NCI-H2081 treated with DMSO at 0.1 percent for 48 hours (cell line): ENCODE measurements at regions not wholly inside any gene's neighbourhood (a gene's known extent, or its start where the extent isn't known, plus 50 kb on each side); places are given as distances from the start of the nearest gene placed in this dataset.

ENCODE experiments used
- DNase-seq: peaks from one replicate; lab custom pipeline; 2025; lab: John Stamatoyannopoulos, UW

DNA sequence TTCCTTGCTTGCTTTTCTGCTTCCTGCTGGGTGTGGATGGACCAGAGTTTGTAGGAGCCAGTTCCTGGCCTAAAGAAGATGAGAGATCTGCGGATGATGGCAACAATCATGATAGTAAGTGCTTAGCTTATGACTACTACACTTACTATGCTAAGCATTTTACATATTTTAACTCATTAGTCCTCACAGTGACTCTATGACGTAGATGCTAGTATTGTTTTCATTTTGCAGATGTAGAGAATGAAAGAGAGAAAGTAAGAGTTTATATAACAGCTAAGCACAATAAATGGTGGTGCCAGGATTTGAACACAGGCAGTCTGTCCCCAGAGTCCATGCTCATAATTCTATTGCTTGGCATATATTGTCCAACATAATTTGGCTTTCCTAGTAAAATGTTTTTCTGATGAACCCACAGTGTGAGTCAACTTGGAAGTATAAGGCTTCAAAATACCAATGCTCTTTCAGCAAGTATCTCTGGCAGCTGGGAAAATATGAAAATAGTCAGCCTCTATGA is 363.2 kb upstream of the DDHD1 start:
- no peak for DNase-seq

GRCh38 chr14:53515276-53515675 is 362.2 kb upstream of the DDHD1 start:
- DNase-seq = no peak

DNA sequence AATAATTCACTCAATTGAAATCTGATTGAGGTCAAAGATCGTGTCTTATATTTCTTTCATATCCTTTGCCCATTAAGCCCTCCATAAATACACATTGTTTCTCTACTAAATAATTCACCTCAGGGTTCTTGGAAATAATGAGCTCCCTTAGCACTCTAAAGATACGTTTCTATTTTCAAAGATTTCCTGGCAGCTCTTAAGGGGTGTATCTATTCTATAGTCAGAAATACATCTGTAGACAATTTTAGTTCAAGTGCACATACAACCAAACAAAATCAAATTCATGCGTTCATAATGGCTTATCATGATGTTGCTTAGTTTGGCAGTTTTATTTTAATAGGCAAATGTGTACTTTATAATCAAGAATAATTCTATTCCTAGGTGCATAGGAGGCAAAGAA is 361.1 kb upstream of the DDHD1 start:
- no peak for DNase-seq

GRCh38 chr14:53510281-53510912 is 357.3 kb upstream of the DDHD1 start:
- no peak for DNase-seq

- DNase-seq = no peak
These were observed 356.4 kb upstream of the DDHD1 start for GRCh38 chr14:53509276-53510244.

DNA sequence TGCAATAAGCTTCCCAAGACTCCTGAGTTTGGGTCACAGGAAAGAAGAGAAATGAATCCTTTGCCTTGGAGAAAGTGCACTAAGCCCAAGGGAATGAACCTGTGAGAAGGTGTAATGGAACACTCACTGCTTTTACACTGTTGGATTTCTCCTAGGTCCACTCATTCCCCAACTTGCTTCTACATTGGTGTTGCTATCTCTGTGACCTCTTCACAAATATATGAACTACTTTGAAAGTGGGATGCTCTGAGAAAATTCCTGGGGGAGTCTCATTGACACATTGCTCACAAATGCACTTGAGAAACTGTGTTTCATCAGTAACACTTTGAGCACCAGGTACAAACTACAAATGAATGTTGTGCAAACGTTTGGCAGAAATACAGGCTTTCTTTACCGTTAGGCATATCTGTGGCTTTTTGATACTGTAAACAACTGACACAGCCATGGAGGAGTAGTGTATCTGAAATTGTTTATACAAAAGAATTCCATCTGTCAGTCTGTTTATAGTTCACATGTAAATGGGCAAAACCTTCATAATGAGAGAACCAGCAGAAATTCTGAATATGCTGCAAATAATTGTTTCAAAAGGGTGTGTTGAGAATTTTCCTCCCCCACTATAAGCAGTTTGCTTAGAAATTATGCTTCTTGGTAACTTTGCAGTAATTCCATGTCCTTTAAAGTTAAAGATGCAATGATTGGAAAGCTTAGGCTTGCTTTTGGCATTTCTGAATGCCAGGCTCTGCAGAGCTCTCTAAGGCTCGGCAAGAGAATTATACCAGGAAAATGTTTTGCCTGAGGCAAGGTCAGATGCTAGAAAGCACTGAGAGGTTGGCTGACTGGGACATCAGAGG is 348.5 kb upstream of the DDHD1 start:
- no peak for DNase-seq

GRCh38 chr14:53500191-53500590 is 347.1 kb upstream of the DDHD1 start:
- DNase-seq = no peak

DNA sequence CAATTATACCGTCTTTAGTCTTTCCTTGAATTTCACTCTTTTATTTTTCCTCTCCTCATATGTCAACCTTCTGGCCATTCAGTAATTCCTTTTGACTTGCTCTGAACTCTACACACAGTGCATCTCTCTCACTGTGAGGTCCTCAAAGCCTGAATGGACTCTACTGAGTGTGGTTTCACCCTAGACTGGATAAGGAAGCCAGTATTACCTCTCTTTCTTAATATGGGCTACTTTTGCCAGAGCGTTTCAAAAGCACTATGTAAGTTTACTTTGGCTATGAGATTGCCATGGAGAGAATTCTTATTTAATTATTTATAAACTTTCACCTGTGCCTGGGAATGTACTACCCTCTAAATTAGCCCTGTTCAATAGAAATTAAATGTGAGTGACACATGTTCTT is 343.5 kb upstream of the DDHD1 start:
- DNase-seq = no peak

GRCh38 chr14:53495846-53496343 is 342.8 kb upstream of the DDHD1 start:
- DNase-seq = no peak

DNA sequence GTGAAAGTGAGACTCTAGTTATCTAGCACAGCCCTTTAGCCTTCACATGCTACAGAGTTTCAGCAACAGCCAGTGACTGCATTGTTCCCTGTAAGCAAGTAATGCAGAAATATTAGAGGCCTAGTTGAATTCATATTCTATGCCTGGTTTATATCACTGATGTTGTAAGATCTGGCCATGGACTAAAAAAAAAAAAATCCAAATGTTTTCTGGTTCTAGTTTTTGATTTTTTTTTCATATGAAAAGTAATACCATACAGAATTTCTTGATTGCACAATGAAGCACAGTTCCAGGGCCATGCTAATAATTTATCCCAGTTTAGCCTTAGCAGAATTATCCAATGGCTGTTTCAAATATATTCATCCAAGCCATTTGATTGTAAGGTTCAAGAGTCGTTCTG is 341.5 kb upstream of the DDHD1 start:
- no peak for DNase-seq

GRCh38 chr14:53493860-53494259 is 340.7 kb upstream of the DDHD1 start:
- DNase-seq = no peak

- no peak for DNase-seq
These were observed 340.2 kb upstream of the DDHD1 start for GRCh38 chr14:53493320-53493719.

DNA sequence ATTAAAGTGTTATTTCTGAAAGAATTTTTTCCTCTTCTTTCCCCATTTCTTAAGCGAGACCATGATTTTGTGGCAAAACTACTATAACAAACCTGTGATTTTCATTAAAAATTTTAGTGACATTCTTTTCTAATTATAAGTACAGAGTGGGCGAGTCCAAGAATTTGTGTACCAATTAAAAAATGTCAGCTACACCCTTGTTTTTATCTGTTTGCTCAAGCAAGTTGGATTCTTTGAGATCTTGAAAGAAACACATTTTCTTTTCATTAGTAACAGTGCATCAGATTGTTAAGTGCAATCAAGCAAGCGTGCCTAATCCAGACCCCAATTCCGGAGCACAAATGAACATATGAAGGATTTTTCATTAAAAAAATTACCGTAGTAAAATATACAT is 338.8 kb upstream of the DDHD1 start:
- no peak for DNase-seq

DNA sequence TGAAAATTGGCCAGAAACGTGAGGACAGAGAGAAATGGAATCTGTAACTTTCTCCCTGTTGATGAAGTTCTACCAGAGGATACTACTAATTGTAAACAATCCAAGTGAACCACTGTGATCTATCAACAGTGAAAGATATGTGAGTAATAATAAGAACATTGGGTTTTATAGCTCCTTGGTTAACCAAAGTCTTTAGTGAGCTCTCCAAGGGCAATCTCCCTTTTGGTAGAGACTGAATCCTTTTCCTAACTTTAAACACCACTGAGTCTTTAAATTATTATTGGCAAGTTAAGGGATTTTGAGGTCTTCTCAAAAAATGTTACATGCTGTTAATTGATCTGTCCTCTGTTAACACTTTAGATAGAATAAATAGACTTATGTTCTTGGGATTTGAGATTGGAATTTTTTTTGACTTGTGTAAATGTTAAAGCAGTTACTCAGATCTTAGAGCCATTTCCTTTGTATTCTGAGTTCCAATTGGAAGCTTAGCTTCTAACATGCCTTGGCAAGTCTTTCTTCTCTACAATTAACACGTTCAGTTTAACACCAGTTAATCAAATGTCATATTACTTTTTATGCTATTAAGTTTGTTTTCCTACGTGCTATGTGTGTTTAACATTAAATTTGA is 338.2 kb upstream of the DDHD1 start:
- no peak for DNase-seq

DNA sequence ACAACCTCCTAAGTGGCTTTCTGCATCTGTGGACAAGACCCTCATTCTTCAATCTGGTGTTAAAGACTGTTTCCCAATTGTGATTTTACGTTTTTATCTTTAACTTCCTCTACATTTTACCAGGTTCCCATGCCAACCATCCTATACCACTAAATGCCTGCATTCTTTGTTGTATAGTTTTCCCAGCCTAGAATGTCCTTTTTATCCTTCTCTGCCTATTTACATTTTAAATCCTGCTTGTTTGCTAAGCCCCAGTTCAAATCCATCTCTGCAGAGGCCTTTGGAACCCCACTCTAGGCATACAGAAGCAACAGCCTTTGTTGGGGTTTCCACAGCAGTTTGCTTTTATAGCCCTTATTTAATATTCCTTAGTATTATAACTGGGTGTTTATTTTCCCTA is 325.1 kb upstream of the DDHD1 start:
- DNase-seq = no peak

DNA sequence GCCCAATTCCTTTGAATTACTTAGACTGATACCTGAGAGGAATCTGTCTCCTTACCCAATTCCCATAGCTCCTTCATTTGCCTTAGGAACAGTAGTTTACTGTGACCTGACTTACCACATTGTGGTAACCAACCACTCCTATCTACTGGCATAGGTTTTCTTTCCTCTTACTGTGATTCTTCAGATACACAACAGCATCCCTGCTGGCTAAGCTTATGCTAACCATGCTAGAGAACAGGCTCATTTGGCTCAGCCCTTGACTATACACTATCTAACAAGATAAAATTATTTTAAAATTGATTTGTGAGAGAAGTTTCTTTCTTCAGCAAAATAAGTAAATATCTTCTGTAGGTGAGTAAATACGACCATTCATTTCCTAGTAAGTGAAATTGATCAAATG is 320.4 kb upstream of the DDHD1 start:
- no peak for DNase-seq

DNA sequence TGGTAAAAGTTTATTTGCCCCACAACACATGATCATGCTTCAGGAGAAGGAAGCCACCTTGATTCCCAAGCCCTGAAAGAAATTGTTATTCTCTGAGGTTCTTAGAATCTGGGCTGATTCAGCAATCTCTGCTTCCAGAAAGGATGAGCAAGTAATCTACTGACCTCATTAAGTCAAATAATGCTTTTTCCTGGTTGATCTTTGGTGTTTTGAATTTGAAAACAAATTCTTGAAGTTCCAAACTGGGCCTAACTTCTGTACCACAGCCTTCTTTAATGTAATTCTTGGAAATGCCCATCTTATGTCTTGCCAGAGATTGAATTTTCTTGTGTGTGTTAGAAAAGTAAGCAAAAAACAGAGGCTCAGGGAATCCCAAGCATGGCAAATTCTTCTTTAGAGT is 319.2 kb upstream of the DDHD1 start:
- no peak for DNase-seq

DNA sequence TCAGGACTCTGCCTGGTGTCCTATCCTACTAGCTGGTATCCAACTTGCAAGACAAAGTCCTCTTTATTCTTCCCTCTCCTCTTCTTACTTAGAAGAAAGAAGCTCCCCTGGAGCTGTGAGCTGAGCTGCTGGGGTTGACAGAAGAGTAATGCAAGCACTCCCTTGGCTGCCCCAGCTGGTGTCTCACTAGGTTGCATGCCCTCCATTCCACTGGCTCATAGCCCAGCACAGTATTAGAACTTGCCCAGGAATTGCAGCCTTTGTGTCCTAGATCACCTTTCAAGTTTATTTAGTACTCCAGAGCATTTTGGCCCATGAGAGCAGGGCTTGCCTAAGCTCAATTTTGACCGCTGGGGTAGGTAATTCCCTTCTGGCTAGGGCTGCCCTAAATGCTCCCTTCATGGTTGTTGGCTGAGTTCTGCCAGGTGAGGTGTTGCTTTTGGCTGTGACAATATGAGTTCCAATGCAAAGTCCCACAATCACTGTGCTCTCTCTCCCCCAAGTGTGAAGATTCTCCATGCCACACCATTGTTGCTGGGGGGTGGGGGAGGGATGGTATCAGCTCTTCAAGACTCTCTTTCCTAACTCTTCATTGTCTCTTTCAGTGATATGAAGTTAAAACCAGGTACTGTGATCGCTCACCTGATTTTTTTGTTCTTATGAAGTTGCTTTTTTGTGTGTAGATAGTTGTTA is 317.4 kb upstream of the DDHD1 start:
- DNase-seq = no peak

- no peak for DNase-seq
These were observed 315.8 kb upstream of the DDHD1 start for GRCh38 chr14:53468876-53469275.

- no peak for DNase-seq
These were observed 311.3 kb upstream of the DDHD1 start for GRCh38 chr14:53464376-53464775.
